PC-9 (cell line): ENCODE measurements at regions not wholly inside any gene's neighbourhood (a gene's known extent, or its start where the extent isn't known, plus 50 kb on each side); places are given as distances from the start of the nearest gene placed in this dataset.

Experiments
- BruUV-seq: library from RNA; stranded (reverse); fragments of 400-500 nt; replicated peaks from 2 replicates; lab custom pipeline; 2021; lab: Mats Ljungman, UMichigan
- CTCF ChIA-PET: fragments of 300-600 bp; sonication (Branson Sonifier 250); formaldehyde crosslinking; loops from one replicate; lab custom pipeline; 2022; ENCODE audit warnings: antibody characterized with exemption; lab: Charles Lee
- POLR2A ChIA-PET: fragments of 300-600 bp; sonication (Branson Sonifier 250); formaldehyde crosslinking; loops from one replicate; lab custom pipeline; 2022; ENCODE audit warnings: antibody characterized with exemption; ENCODE audit not compliant: unreplicated experiment; lab: Charles Lee
- DNase-seq, 2 experiments: peaks; one replicate each; pipeline versions ENCODE4 v3.0.0 to v3.0.0-alpha.2; 2015 to 2022; ENCODE audit warnings: mixed read lengths in 1 of 2
- H2AFZ ChIP-seq: fragments of 200-600 bp; sonication (generic); 2 replicates; pipeline ENCODE4 v1.8.1; 2017; ENCODE audit warnings: antibody characterized with exemption
- H3F3A ChIP-seq: fragments of 200-600 bp; sonication (generic); 2 replicates; pipeline ENCODE4 v1.8.1; 2017; ENCODE audit warnings: antibody characterized with exemption, mild to moderate bottlenecking, low read depth; ENCODE audit not compliant: insufficient read depth
- H3K27ac ChIP-seq: fragments of 200-600 bp; sonication (generic); 2 replicates; pipeline ENCODE4 v1.6.1; 2016; ENCODE audit warnings: mixed run types
- H3K27me3 ChIP-seq: fragments of 200-600 bp; sonication (generic); 2 replicates; pipeline ENCODE4 v1.6.1; 2016; ENCODE audit warnings: low read depth, mixed run types; ENCODE audit not compliant: insufficient read depth
- H3K36me3 ChIP-seq: fragments of 200-600 bp; sonication (generic); 2 replicates; pipeline ENCODE4 v1.6.1; 2016; ENCODE audit warnings: low read depth, mixed run types
- H3K4me1 ChIP-seq: fragments of 200-600 bp; sonication (generic); replicated peaks from 2 replicates; pipeline ENCODE4 v1.6.1; 2016; ENCODE audit warnings: mixed run types; ENCODE audit not compliant: insufficient read depth
- H3K4me2 ChIP-seq: fragments of 200-600 bp; sonication (generic); 2 replicates; pipeline ENCODE4 v1.6.1; 2017; ENCODE audit warnings: mixed run types
- H3K4me3 ChIP-seq: fragments of 200-600 bp; sonication (generic); 2 replicates; pipeline ENCODE4 v1.6.1; 2016; ENCODE audit warnings: mixed run types
- H3K79me2 ChIP-seq: fragments of 200-600 bp; sonication (generic); 2 replicates; pipeline ENCODE4 v1.6.1; 2017; ENCODE audit warnings: low read depth, mixed run types
- H3K9me2 ChIP-seq: fragments of 200-600 bp; sonication (generic); 2 replicates; pipeline ENCODE4 v1.8.1; 2017; ENCODE audit warnings: mild to moderate bottlenecking; ENCODE audit not compliant: insufficient read depth
- H3K9me3 ChIP-seq: fragments of 200-600 bp; sonication (generic); 2 replicates; pipeline ENCODE4 v1.8.1; 2016; ENCODE audit warnings: low read depth; ENCODE audit not compliant: insufficient read depth
- H4K20me1 ChIP-seq: fragments of 200-600 bp; sonication (generic); 2 replicates; pipeline ENCODE4 v1.8.1; 2017; ENCODE audit not compliant: insufficient read depth
- CTCF ChIP-seq: fragments of 200-600 bp; sonication (generic); conservative IDR thresholded peaks from 2 replicates; pipeline ENCODE4 v1.6.1; 2017; ENCODE audit warnings: mixed run types, antibody characterized with exemption, mild to moderate bottlenecking, moderate library complexity
- EZH2 ChIP-seq: fragments of 200-600 bp; sonication (generic); IDR thresholded peaks from 2 replicates; pipeline ENCODE4 v1.8.0; 2017; ENCODE audit warnings: antibody characterized with exemption, low read depth
- intact Hi-C: fragments of 100-400 bp; cut with micrococcal nuclease; formaldehyde crosslinking; loops from one replicate; pipeline ENCODE4 v1.10.0; 2022; ENCODE audit not compliant: unreplicated experiment

- Histone ChIP-seq H3K27me3 (no peaks in the 10 kb centered on the region), H3F3A (no peaks in the 10 kb centered on the region), H2AFZ (no peak overlapping the region), H3K4me1 (no peaks in the 10 kb centered on the region), H3K79me2 (no peaks in the 10 kb centered on the region), H3K9me2 (no peaks in the 10 kb centered on the region), H3K9me3 (no peaks in the 10 kb centered on the region), H4K20me1 (no peaks in the 10 kb centered on the region), H3K4me2 (no peak overlapping the region), H3K27ac (no peak overlapping the region), H3K4me3 (no peak overlapping the region), H3K36me3 (no peaks in the 10 kb centered on the region)
- POLR2A ChIA-PET = no interaction called here
- TF ChIP-seq CTCF (no peak), EZH2 (no peak)
- intact Hi-C loops = no loop called here
- CTCF ChIA-PET = no interaction called here
- no peak for DNase-seq
- no TSS peak for BruUV-seq
Measured at GRCh38 chr4:58074382-58074781, 964.2 kb upstream of the IGFBP7 start.

DNA sequence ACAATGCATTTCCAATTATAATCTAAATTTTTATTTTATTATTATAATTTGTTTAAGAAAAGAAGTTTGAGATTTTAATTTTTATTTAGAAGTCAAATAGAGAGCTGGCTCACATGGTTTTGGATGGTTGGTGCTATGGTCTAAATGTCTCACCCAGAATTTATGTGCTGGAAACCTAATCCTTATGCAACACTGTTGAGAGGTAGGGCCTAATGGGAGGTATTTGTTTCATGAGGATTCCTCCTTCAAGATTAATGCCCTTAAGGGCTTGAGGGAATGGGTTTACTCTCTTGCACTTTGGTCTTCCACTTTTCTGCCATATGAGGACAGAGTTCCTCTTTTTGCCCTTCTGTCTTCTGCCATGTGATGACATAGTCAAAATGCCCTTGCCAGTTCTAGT is 960.5 kb upstream of the IGFBP7 start:
- Histone ChIP-seq H3K4me3 (no peak overlapping the region), H3K9me2 (no peaks in the 10 kb centered on the region), H3K9me3 (no peaks in the 10 kb centered on the region), H3K4me2 (no peak overlapping the region), H3K27ac (no peak overlapping the region), H4K20me1 (no peaks in the 10 kb centered on the region), H2AFZ (no peak overlapping the region), H3K79me2 (no peaks in the 10 kb centered on the region), H3K4me1 (no peaks in the 10 kb centered on the region), H3K36me3 (no peaks in the 10 kb centered on the region), H3K27me3 (no peaks in the 10 kb centered on the region), H3F3A (no peaks in the 10 kb centered on the region)
- TF ChIP-seq EZH2 = no peak
- no peak for TF ChIP-seq CTCF
- BruUV-seq = no TSS peak
- intact Hi-C loops = no loop called here
- CTCF ChIA-PET = no interaction called here
- POLR2A ChIA-PET = no interaction called here
- DNase-seq = no peak

DNA sequence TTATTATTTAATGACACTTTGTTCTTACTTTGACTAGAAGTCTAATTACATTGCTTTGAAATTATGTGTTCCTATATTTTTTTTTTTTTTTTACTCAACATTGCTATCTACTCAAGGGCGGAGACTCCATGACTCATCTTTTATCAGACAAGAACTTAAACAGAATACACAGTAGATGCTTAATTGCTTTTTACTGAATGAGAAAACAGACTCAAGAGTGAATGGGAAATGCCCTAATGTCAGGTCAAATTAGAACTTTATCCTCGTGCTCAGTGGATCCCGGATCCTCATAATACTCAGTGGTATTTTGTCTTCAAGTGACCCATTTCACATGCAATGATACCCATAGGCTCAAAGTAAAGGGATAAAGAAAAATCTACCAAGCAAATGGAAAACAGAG is 954.5 kb upstream of the IGFBP7 start:
- Histone ChIP-seq H3K79me2 (no peaks in the 10 kb centered on the region), H3K4me1 (no peaks in the 10 kb centered on the region), H3K27me3 (no peaks in the 10 kb centered on the region), H3K27ac (no peak overlapping the region), H3F3A (no peaks in the 10 kb centered on the region), H3K36me3 (no peaks in the 10 kb centered on the region), H3K9me2 (no peaks in the 10 kb centered on the region), H3K9me3 (no peaks in the 10 kb centered on the region), H3K4me2 (no peak overlapping the region), H3K4me3 (no peak overlapping the region), H2AFZ (no peak overlapping the region), H4K20me1 (no peaks in the 10 kb centered on the region)
- POLR2A ChIA-PET = no interaction called here
- DNase-seq = no peak
- no TSS peak for BruUV-seq
- intact Hi-C loops = no loop called here
- CTCF ChIA-PET = no interaction called here
- TF ChIP-seq EZH2 = no peak
- TF ChIP-seq CTCF = no peak
